ENCODE measurements at regions not wholly inside any gene's neighbourhood (a gene's known extent, or its start where the extent isn't known, plus 50 kb on each side); places are given as distances from the start of the nearest gene placed in this dataset.

DNA sequence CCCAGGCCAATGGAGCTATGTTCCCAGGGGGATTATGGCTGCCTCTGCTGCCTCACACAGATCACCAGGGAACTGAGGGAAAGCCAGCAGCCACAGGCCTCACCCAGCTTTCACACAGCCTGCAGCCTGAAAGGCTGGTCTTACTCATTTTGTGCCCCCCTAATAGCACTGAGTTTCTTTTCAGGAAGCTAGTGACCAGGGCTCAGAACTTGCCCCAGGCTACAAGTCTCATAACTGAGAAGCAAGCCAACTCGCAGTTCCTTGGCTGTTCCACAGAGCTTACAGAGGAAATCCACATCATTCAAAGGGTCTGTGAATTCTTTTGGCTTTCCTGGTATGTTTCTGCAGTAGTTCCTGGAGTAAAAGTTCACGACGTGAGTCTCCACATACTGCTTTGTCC, 524.8 kb upstream of the GJE1 start:
- DNase-seq, result no peak
- H3K27me3 ChIP-seq, result no peaks in the 10 kb centered on the region
- H3K9me3 ChIP-seq, result no peaks in the 10 kb centered on the region
- H3K36me3 ChIP-seq, result no peaks in the 10 kb centered on the region
- H3K4me3 ChIP-seq, result no peak overlapping the region
- no peaks in the 10 kb centered on the region for H3K4me1 ChIP-seq
- TF ChIP-seq, protein P1, sequence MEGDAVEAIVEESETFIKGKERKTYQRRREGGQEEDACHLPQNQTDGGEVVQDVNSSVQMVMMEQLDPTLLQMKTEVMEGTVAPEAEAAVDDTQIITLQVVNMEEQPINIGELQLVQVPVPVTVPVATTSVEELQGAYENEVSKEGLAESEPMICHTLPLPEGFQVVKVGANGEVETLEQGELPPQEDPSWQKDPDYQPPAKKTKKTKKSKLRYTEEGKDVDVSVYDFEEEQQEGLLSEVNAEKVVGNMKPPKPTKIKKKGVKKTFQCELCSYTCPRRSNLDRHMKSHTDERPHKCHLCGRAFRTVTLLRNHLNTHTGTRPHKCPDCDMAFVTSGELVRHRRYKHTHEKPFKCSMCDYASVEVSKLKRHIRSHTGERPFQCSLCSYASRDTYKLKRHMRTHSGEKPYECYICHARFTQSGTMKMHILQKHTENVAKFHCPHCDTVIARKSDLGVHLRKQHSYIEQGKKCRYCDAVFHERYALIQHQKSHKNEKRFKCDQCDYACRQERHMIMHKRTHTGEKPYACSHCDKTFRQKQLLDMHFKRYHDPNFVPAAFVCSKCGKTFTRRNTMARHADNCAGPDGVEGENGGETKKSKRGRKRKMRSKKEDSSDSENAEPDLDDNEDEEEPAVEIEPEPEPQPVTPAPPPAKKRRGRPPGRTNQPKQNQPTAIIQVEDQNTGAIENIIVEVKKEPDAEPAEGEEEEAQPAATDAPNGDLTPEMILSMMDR (IDR thresholded peaks at IDR 0.05), result no peak
- no peak for TF ChIP-seq POLR2A (IDR thresholded peaks at IDR 0.05)
- H3K27ac ChIP-seq, result no peak overlapping the region

DNA sequence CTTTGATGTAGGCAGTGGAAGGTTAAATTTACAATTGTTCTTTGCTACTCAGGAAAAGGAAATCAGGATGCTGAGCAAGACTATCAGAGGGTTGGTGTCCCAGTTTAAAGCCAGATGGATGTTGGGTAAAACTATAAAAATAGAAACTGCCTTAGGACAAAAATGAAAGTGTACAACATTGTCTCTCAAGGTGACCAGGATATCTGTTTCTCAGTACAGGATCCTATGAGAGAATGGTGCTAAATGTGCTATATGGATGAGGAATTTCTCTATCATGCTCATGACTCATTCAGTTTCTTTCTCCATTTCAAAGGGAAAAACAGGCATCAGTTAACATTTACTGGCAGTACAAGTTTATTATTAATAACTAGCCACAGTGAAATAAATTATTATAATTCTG, 534.2 kb upstream of the GJE1 start:
- TF ChIP-seq, protein P1 (IDR thresholded peaks at IDR 0.05), result no peak
- no peak for TF ChIP-seq POLR2A (IDR thresholded peaks at IDR 0.05)
- no peak for DNase-seq
- Histone ChIP-seq H3K4me1 (no peaks in the 10 kb centered on the region), H3K4me3 (no peak overlapping the region), H3K27ac (no peak overlapping the region), H3K36me3 (no peaks in the 10 kb centered on the region), H3K9me3 (no peaks in the 10 kb centered on the region), H3K27me3 (no peaks in the 10 kb centered on the region)

DNA sequence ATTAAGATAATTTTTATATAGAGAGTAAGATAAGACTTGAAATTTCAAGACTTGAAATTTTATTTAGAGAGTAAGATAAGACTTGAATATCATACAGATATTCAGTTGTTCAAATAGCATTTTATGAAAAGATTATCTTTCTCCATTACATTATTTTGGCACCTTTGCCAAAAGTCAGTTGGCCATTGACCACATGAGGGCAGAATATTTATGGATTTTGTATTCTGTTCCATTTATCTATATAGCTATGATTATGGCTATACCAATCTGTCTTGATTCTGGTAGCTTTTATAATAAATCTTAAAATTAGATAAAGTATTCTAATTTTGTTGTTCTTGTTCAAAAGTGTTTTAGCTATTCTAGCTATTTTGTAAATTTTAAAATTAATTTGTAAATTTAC, 537.9 kb upstream of the GJE1 start:
- Histone ChIP-seq H3K9me3 (no peaks in the 10 kb centered on the region), H3K27me3 (no peaks in the 10 kb centered on the region), H3K36me3 (no peaks in the 10 kb centered on the region), H3K4me3 (no peak overlapping the region), H3K27ac (no peak overlapping the region), H3K4me1 (no peaks in the 10 kb centered on the region)
- TF ChIP-seq, protein P1 (IDR thresholded peaks at IDR 0.05), result no peak
- TF ChIP-seq POLR2A (IDR thresholded peaks at IDR 0.05), result no peak
- DNase-seq, result no peak

DNA sequence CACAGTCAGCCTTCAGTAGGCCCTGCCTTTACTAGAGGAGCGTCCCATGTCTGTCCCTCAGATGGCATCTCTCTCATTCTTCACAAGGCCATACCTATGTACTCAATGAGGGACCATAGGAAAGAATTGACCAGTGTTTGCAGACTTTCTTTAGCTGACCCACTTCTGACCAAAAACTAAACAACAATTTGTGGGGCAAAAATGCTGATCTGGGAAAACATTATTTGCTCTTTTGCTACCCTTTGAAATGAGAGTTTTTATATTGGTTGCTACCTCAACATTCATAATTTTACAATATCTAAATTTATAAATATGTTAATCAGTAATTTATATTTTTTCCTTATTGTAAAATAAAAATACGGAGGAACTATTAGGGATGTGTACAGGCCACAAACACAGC, 539.4 kb upstream of the GJE1 start:
- H3K9me3 ChIP-seq, result no peaks in the 10 kb centered on the region
- H3K4me3 ChIP-seq, result no peak overlapping the region
- no peaks in the 10 kb centered on the region for H3K27me3 ChIP-seq
- TF ChIP-seq, protein P1 (IDR thresholded peaks at IDR 0.05), result no peak
- TF ChIP-seq POLR2A (IDR thresholded peaks at IDR 0.05), result no peak
- no peaks in the 10 kb centered on the region for H3K36me3 ChIP-seq
- no peak for DNase-seq
- H3K4me1 ChIP-seq, result no peaks in the 10 kb centered on the region
- H3K27ac ChIP-seq, result no peak overlapping the region

DNA sequence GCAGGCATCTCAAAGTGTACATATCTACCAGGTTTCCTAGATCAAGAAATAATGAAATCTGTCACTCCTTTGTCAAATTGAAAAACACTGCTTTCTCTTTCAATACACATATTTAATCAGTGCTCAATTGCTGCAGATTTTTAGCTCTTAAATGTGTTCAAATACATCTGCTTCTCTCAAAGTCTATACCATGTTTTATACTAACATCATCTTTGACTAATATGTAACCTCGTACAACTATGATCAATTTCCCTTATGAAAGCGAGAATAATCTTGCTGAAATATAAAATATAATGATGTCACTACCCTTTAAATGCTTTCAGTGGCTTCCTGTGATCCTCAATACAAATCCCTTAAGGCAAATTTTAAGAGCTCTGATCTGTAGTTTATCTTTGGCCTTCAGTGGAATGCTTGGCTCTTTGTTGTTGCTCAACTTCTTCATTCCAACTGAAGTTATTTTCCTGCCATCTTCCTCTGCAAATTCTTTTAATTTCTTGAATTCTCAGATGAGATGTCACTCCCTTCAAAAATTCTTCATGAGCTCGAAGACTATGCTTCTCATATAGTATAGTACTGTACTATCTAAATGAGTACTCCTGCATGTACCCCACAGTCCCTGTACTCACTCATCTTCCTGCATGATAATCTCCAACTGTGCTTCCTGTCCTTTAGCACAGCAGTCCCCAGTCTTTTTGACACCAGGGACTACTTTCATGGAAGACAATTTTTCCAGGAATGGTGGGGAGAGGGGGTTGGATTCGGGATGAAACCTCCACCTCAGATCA, 545.1 kb upstream of the GJE1 start:
- H3K27me3 ChIP-seq, result no peaks in the 10 kb centered on the region
- no peak overlapping the region for H3K4me3 ChIP-seq
- no peaks in the 10 kb centered on the region for H3K9me3 ChIP-seq
- DNase-seq, result no peak
- H3K4me1 ChIP-seq, result no peaks in the 10 kb centered on the region
- H3K27ac ChIP-seq, result no peak overlapping the region
- no peaks in the 10 kb centered on the region for H3K36me3 ChIP-seq
- TF ChIP-seq, protein P1 (IDR thresholded peaks at IDR 0.05), result no peak
- no peak for TF ChIP-seq POLR2A (IDR thresholded peaks at IDR 0.05)

Data from Peyer's patch (tissue), 4 donors.